RWPE1 (cell line): ENCODE measurements at regions not wholly inside any gene's neighbourhood (a gene's known extent, or its start where the extent isn't known, plus 50 kb on each side); places are given as distances from the start of the nearest gene placed in this dataset.

ENCODE experiments used
- CTCF ChIA-PET: fragments of 350-600 bp; sonication (Branson Sonifier 250); formaldehyde crosslinking; extraction: SDS; loops from one replicate; lab custom pipeline; 2021; lab: Yijun Ruan, JAX
- POLR2A ChIA-PET: fragments of 400-600 bp; formaldehyde crosslinking; extraction: SDS; loops from one replicate; lab custom pipeline; 2020; ENCODE audit warnings: antibody characterized with exemption; ENCODE audit not compliant: low non-redundant PET; lab: Yijun Ruan, JAX
- DNase-seq: peaks from one replicate; pipeline ENCODE4 v3.0.0; 2012; ENCODE audit warnings: low spot score
- H3K27ac ChIP-seq: fragments of 450-650 bp; 2 replicates; pipeline ENCODE4 v1.5.1; 2017
- CTCF ChIP-seq: fragments of 450-650 bp; conservative IDR thresholded peaks from 2 replicates; pipeline ENCODE4 v1.5.1; 2017; ENCODE audit warnings: low read depth, mild to moderate bottlenecking

DNA sequence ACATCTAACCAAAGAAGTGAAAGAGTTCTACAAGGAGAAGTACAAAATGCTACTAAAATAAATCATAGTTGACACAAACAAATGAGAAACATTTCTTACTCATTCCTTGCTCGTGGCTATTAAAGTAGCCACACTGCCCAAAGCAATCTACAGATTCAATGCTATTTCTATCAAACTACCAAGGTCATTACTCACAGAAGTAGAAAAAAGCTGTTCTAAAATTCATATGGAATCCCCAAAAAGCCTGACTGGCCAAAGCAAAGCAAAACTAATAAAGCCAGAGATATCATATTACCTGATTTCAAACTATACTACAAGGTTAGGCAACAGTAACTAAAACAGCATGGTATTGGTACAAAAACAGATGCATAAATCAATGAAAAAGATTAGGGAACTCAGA is 305.6 kb downstream of the RPAP3 start:
- H3K27ac ChIP-seq = no peak overlapping the region
- CTCF ChIA-PET = no interaction called here
- no peak for DNase-seq
- TF ChIP-seq CTCF = no peak
- POLR2A ChIA-PET = no interaction called here

- no peak; the same call in 1 of the 2 replicates for TF ChIP-seq CTCF
- no peak overlapping the region for H3K27ac ChIP-seq
- ChIA-PET CTCF (interaction anchor here (0.5 to 0.8 kb wide), 4 partner anchors 15 to 1049 kb away, joined by 3 to 5 read pairs (median 4); no protein-coding TSS in a partner anchor), POLR2A (no interaction called here)
- peak; percentile 40 for DNase-seq
Observed at GRCh38 chr12:47397664-47398281, 308.1 kb downstream of the RPAP3 start.

GRCh38 chr12:47396902-47397663 is 308.7 kb downstream of the RPAP3 start:
- no peak for TF ChIP-seq CTCF
- DNase-seq = no peak
- ChIA-PET CTCF (interaction anchor here (0.5 to 0.8 kb wide), 3 partner anchors 181 to 1048 kb away, joined by 4 to 5 read pairs (median 5); no protein-coding TSS in a partner anchor), POLR2A (no interaction called here)
- no peak overlapping the region for H3K27ac ChIP-seq

DNA sequence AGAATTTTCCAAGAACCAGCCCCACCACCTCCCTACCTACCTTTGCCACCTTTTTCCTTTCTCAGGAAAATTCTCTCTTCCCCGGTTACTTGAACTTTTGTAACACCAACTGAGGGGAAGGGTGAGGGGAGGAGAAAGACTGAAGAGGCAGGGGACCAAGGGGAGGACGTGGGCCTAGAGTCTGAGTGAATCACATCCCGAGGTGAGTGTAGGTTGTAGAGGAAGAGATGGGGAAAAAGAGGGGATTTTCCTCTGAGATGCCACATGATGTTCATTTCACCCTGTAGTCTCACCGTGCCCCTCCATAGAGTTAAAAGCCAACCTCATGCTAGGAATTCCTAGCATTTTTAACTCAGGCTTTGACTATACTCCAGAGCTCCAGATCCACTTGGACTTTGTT is 311.8 kb downstream of the RPAP3 start:
- no peak for TF ChIP-seq CTCF
- ChIA-PET POLR2A (no interaction called here), CTCF (no interaction called here)
- DNase-seq = no peak
- no peak overlapping the region for H3K27ac ChIP-seq

DNA sequence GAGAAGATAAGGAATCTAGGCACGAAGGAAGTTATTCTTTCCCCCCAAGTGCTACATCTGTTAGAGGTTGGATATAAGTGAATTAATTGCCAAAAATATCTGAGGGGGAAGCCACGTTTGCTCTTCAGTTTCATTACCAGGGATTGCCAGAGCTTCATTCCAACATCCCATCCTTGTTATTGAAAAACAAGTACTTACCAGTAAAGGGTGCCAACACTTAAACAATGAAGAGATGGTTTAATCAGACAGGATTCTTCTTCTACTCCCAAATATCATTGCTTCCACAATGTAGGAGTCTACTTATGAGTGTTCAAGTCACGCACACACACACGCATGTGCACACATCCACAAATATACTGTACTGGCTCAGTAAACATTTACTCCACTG is 312.4 kb downstream of the RPAP3 start:
- ChIA-PET CTCF (no interaction called here), POLR2A (no interaction called here)
- no peak overlapping the region for H3K27ac ChIP-seq
- DNase-seq = no peak
- TF ChIP-seq CTCF = no peak

- no peak overlapping the region for H3K27ac ChIP-seq
- no peak for TF ChIP-seq CTCF
- DNase-seq = no peak
- POLR2A ChIA-PET = no interaction called here
- CTCF ChIA-PET = no interaction called here
Observed at GRCh38 chr12:47391566-47391965, 311.8 kb upstream of the AMIGO2 start.
